AG09309 (cell line): ENCODE measurements at regions not wholly inside any gene's neighbourhood (a gene's known extent, or its start where the extent isn't known, plus 50 kb on each side); places are given as distances from the start of the nearest gene placed in this dataset.
"Not testable (repeated sequence)": the region's sequence is repeated elsewhere in the genome, so short reads cannot be mapped to it uniquely, and the experiment has no call there.

Experiments used
- DNase-seq: peaks from one replicate; pipeline ENCODE4 v3.0.0-alpha.2; 2010; ENCODE audit warnings: low read depth
- H3K4me3 ChIP-seq: 2 replicates; pipeline ENCODE4 v1.5.1; 2011; ENCODE audit warnings: mild to moderate bottlenecking, low read depth, low read length, moderate library complexity; ENCODE audit not compliant: control insufficient read depth
- TF ChIP-seq, protein P1 (sequence below): IDR thresholded peaks from 2 replicates; pipeline ENCODE4 v1.5.1; 2011; ENCODE audit warnings: mild to moderate bottlenecking, low read depth, low read length, inconsistent platforms; ENCODE audit not compliant: insufficient read depth, control insufficient read depth; ENCODE audit errors: missing control alignments

DNA sequence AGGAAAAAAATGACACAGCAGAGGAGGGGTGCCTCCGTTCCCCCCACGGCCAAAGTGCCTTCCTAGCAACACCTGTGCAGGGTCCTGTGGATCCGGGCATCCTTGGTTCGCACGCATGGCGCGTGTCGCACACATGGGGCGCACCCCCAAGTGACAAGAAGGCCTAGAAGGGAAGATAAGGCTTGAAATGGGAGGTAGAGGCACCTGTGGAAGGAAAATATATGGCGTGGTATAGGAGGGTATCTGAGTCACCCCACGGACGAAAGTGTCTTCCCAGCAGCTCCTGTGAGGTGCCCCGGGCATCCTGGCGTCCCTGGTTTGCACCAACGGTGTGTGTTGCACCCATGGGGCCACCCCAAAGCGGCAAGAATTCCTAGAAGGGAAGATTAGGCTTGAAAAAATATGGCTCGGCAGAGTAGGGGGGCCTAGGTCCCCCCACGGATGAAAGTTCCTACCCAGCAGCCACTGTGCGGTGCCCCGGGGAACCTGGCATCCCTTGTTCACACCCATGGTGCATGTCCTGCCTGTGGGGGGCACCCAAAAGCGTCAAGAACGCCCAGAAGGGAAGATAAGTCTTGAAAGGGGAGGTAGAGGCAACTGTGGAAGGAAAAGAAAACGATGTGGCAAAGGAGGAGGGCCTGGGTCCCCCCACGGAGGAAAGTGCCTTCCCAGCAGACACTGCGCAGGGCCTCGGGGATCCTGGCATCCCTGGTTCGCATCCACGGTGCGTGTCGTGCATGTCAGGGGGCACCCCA, 280.0 kb downstream of the ALG10 start:
- no peak overlapping the region for H3K4me3 ChIP-seq
- DNase-seq = no peak
- TF ChIP-seq, protein P1, sequence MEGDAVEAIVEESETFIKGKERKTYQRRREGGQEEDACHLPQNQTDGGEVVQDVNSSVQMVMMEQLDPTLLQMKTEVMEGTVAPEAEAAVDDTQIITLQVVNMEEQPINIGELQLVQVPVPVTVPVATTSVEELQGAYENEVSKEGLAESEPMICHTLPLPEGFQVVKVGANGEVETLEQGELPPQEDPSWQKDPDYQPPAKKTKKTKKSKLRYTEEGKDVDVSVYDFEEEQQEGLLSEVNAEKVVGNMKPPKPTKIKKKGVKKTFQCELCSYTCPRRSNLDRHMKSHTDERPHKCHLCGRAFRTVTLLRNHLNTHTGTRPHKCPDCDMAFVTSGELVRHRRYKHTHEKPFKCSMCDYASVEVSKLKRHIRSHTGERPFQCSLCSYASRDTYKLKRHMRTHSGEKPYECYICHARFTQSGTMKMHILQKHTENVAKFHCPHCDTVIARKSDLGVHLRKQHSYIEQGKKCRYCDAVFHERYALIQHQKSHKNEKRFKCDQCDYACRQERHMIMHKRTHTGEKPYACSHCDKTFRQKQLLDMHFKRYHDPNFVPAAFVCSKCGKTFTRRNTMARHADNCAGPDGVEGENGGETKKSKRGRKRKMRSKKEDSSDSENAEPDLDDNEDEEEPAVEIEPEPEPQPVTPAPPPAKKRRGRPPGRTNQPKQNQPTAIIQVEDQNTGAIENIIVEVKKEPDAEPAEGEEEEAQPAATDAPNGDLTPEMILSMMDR = no peak

DNA sequence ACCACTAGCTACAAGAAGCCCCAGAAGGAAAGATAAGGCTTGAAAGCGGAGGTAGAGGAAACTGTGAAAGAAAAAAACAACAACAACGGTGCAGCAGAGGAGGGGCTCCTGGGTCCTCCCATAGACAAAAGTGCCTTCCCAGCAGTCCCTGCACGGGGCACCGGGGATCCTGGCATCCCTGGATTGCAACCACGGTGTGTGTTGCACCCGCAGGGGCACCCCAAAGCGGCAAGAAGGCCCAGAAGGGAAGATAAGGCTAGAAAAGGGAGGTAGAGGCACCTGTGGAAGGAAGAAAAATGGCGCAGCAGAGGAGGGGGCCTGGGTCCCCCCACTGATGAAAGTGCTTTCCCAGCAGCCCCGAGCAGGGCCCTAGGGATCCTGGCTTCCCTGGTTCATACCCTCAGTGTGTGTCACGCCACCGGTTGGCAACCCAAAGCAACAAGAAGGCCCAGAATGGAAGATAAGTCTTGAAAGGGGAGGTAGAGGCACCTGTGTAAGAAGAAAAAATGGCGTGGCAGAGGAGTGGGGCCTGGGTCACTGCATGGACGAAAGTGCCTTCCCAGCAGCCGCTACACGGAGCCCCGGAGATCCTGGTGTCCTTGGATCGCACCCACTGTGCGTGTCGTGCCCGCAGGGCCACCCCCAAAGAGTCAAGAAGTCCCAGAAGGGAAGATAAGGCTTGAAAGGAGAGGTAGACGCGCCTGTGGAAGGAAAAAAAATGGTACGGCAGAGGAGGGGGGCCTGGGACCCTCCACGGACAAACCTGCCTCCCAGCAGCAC, 281.0 kb downstream of the ALG10 start:
- no peak overlapping the region for H3K4me3 ChIP-seq
- DNase-seq = no peak
- TF ChIP-seq, protein P1 = no peak

DNA sequence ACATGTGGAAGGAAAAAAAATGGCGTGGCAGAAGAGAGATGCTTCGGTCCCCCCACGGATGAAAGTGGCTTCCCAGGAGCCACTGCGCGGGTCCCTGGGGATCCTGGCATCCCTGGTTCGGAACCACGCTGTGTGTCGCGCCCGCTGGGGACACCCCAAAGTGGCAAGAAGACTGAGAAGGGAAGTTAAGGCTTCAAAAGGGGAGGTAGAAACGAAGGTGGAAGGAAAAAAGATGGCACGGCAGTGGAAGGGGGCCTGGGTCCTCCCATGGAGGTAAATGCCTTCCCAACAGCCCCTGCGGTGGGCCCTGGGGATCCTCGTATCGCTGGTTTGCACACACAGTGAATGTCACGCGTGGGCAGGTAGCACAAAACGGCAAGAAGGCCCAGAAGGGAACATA, 281.7 kb downstream of the ALG10 start:
- DNase-seq = no peak
- TF ChIP-seq, protein P1 = no peak
- H3K4me3 ChIP-seq = no peak overlapping the region

DNA sequence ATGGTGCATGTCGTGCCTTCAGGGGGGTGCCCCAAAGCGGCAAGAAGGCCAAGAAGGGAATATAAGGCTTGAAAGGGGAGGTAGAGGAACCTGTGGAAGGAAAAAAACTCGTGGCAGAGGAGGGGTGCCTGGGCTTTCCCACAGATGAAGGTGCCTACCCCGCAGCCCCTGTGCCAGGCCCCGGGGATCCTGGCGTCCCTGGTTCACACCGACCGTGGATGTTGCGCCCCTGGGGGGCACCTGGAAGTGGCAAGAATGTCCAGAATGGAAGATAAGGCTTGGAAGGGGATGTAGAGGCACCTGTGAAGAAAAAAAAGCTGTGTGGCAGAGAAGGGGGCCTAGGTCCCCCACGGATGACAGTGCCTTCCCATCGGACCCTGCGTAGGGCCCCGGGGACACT, 282.2 kb downstream of the ALG10 start:
- no peak for DNase-seq
- H3K4me3 ChIP-seq = no peak overlapping the region
- TF ChIP-seq, protein P1 = no peak

DNA sequence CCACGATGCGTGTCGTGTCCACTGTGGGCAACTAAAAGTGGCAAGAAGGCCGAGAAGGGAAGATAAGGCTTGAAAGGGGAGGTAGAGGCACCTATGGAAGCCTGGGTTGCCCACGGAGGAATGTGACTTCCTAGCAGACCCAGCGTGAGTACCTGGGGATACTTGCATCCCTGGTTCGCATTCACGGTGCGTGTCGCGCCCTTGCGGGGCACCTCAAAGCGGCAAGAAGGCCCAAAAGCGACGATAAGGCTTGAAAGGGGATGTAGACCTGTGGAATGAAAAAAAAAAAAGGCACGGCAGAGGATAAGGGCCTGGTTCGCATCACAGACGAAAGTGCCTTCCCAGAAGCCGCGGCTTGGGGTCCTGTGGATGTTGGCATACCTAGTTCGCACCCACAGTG, 282.9 kb downstream of the ALG10 start:
- H3K4me3 ChIP-seq = no peak overlapping the region
- TF ChIP-seq, protein P1 = no peak
- DNase-seq = no peak

DNA sequence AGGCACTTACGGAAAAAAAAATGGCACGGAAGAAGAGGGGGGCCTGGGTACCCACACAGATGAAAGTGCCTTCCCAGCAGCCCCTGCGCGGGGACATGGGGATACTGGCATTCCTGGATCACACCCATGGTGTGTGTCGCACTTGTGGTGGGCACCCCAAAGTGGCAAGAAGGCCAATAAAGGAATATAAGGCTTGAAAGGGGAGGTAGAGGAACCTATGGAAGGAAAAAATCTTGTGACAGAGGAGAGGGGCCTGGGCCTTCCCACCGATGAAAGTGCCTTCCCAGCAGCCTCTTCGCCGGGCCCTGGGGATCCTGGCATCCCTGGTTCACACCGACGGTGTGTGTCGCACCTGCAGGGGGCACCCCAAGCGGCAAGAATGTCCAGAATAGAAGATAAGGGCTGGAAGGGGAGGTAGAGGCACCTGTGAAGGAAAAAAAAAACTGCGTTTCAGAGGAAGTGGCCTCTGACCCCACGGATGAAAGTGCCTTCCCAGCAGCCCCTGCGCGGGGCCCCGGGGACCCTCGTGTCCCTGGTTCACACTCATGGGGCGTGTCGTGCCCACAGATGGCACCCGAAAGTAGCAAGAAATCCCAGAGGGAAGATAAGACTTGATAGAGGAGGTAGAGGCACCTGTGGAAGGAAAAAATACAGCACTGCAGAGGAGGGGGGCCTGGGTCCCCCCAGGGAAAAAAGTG, 284.0 kb downstream of the ALG10 start:
- TF ChIP-seq, protein P1 = no peak
- H3K4me3 ChIP-seq = no peak overlapping the region
- DNase-seq = no peak

DNA sequence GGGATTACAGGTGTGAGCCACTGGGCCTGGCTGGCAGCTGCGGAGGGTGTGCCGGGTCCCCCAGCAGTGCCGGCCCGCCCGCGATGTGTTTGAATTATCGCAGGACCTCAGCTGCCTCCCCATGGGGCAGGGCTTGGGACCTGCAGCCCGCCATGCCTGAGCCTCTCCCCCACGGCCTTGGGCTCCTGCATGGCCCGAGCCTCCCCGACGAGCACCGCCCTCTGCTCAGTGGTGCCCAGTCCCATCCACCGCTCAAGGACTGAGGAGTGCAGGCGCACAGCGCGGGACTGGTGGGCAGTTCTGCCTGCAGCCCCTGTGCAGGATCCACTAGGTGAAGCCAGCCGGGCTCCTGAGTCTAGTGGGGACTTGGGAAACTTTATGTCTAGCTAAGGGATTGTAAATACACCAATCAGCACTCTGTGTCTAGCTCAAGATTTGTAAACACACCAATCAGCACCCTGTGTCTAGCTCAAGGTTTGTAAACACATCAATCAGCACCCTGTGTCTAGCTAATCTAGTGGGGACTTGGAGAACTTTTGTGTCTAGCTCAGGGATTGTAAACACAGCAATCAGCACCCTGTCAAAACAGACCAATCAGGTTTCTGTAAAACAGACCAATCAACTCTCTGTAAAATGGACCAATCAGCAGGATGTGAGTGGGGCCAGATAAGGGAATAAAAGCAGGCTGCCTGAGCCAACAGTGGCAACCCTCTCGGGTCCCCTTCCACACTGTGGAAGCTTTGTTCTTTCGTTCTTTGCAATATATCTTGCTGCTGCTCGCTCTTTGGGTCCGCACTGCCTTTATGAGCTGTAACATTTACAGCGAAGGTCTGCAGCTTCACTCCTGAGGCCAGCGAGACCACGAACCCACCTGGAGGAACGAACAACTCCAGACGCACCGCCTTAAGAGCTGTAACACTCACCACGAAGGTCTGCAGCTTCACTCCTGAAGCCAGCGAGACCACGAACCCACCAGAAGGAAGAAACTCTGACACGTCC, 287.8 kb downstream of the ALG10 start:
- H3K4me3 ChIP-seq, DNase-seq: not testable (repeated sequence)
